HepG2 (cell line): ENCODE measurements at regions not wholly inside any gene's neighbourhood (a gene's known extent, or its start where the extent isn't known, plus 50 kb on each side); places are given as distances from the start of the nearest gene placed in this dataset.

Source experiments
- ATAC-seq: fragments of 200-7000 bp; cut with Tn5 transposase; 3 replicates; pipeline ENCODE4 v1.9.1; 2020; ENCODE audit warnings: mild to moderate bottlenecking, moderate library complexity
- BruUV-seq: library from RNA; stranded (reverse); fragments of 400-500 nt; replicated peaks from 2 replicates; lab custom pipeline; 2021; lab: Mats Ljungman, UMichigan
- CTCF ChIA-PET: fragments of 300-600 bp; formaldehyde crosslinking; extraction: SDS; loops from one replicate; lab custom pipeline; 2021; ENCODE audit warnings: low total read pairs, inconsistent platforms, low intra/inter-chr PET ratio; lab: Yijun Ruan, JAX
- POLR2A ChIA-PET: fragments of 350-600 bp; sonication (Branson Sonifier 250); formaldehyde crosslinking; loops from one replicate; lab custom pipeline; 2020; ENCODE audit warnings: antibody characterized with exemption, inconsistent platforms; lab: Yijun Ruan, JAX
- DNase-seq: peaks from one replicate; pipeline ENCODE4 v3.0.0-alpha.2; 2015; ENCODE audit warnings: low spot score
- FAIRE-seq: peaks from 3 replicates; lab custom pipeline; 2011; peaks lifted over from hg19 to GRCh38; lab: Jason Lieb, UNC
- H2AFZ ChIP-seq: one replicate; pipeline ENCODE4 v1.6.1; 2011; ENCODE audit warnings: low read length, inconsistent platforms
- H3K27ac ChIP-seq: fragments of 300-600 bp; 3 replicates; pipeline ENCODE4 v1.8.0; 2011; ENCODE audit warnings: mixed run types, mild to moderate bottlenecking, mixed read lengths, low read length, inconsistent platforms; ENCODE audit not compliant: insufficient read depth; ENCODE audit errors: extremely low read length
- H3K27me3 ChIP-seq, 2 experiments: fragments of 200-600 bp in 1 of 2; 2 replicates in 1 of 2; 3 replicates in 1 of 2; pipeline versions ENCODE4 v1.6.0 to v1.8.0; 2011; ENCODE audit warnings: low read length in 2 of 2, mild to moderate bottlenecking in 2 of 2, moderate library complexity in 2 of 2, inconsistent platforms in 1 of 2; ENCODE audit not compliant: insufficient read depth in 2 of 2, control insufficient read depth in 1 of 2
- H3K36me3 ChIP-seq, 2 experiments: fragments of 200-600 bp in 1 of 2; replicated peaks in 1 of 2; 2 replicates in 1 of 2; 3 replicates in 1 of 2; pipeline versions ENCODE4 v1.5.1 to v1.8.0; 2011; ENCODE audit warnings: low read length in 2 of 2, inconsistent platforms in 1 of 2; ENCODE audit not compliant: insufficient read depth in 2 of 2, control insufficient read depth in 1 of 2
- H3K4me1 ChIP-seq: 2 replicates; pipeline ENCODE4 v1.5.1; 2012; ENCODE audit warnings: low read length, inconsistent platforms; ENCODE audit not compliant: insufficient read depth
- H3K4me2 ChIP-seq: 2 replicates; pipeline ENCODE4 v1.6.0; 2011; ENCODE audit warnings: low read depth, low read length, inconsistent platforms
- H3K4me3 ChIP-seq, 3 experiments: fragments of 200-600 bp in 1 of 3; sonication (generic), shearing (Covaris generic) in 1 of 3; replicated peaks in 1 of 3; 2 replicates each; pipeline ENCODE4 v1.5.1; 2011 to 2016; ENCODE audit warnings: low read length in 3 of 3, inconsistent platforms in 2 of 3, low read depth in 2 of 3, mild to moderate bottlenecking in 2 of 3, control low read depth in 1 of 3, mixed read lengths in 1 of 3; ENCODE audit not compliant: insufficient read depth in 1 of 3
- H3K79me2 ChIP-seq: one replicate; pipeline ENCODE4 v1.6.1; 2011; ENCODE audit warnings: low read length, inconsistent platforms; ENCODE audit not compliant: insufficient read depth
- H3K9ac ChIP-seq: 2 replicates; pipeline ENCODE4 v1.6.0; 2011; ENCODE audit warnings: mild to moderate bottlenecking, low read depth, low read length, inconsistent platforms; ENCODE audit not compliant: insufficient read depth
- H3K9me3 ChIP-seq: 2 replicates; pipeline ENCODE4 v1.5.1; 2012; ENCODE audit warnings: mild to moderate bottlenecking, low read length
- H4K20me1 ChIP-seq: 2 replicates; pipeline ENCODE4 v1.6.0; 2011; ENCODE audit warnings: inconsistent platforms, mild to moderate bottlenecking, low read length, moderate library complexity; ENCODE audit not compliant: insufficient read depth
- ISX ChIP-seq: sonication (generic); formaldehyde crosslinking; conservative IDR thresholded peaks from 2 replicates; pipeline ENCODE4 v1.5.0; 2020; ENCODE audit warnings: missing genetic modification reagents
- KDM6A ChIP-seq: IDR thresholded peaks from 2 replicates; pipeline ENCODE4 v1.6.1; 2016; ENCODE audit warnings: low read depth
- MIER3 ChIP-seq: IDR thresholded peaks from 2 replicates; pipeline ENCODE4 v1.6.1; 2016; ENCODE audit warnings: missing compliant biosample characterization, borderline replicate concordance
- SNAPC5 ChIP-seq: sonication (generic); formaldehyde crosslinking; IDR thresholded peaks from 2 replicates; pipeline ENCODE4 v1.8.1; 2023; ENCODE audit warnings: mild to moderate bottlenecking, missing genetic modification reagents, borderline replicate concordance
- SNRNP70 ChIP-seq: fragments of 200-400 bp; formaldehyde crosslinking; IDR thresholded peaks from 2 replicates; pipeline ENCODE4 v1.6.1; 2017; ENCODE audit warnings: mild to moderate bottlenecking, low read depth, low read length, moderate library complexity
- THAP11 ChIP-seq: IDR thresholded peaks from 2 replicates; pipeline ENCODE4 v1.6.1; 2016; ENCODE audit warnings: missing biosample characterization, missing genetic modification reagents
- ZBTB8A ChIP-seq: sonication (generic); formaldehyde crosslinking; IDR thresholded peaks from 2 replicates; pipeline ENCODE4 v1.4.0; 2020; ENCODE audit warnings: mild to moderate bottlenecking, low read depth, missing genetic modification reagents, borderline replicate concordance
- ZFP41 ChIP-seq: sonication (generic); formaldehyde crosslinking; IDR thresholded peaks from 2 replicates; pipeline ENCODE4 v1.4.0; 2020; ENCODE audit warnings: mild to moderate bottlenecking, missing genetic modification reagents, borderline replicate concordance
- ZNF160 ChIP-seq: sonication (generic); formaldehyde crosslinking; IDR thresholded peaks from 2 replicates; pipeline ENCODE4 v1.8.0; 2022; ENCODE audit warnings: mild to moderate bottlenecking, inconsistent platforms, missing genetic modification reagents
- ZNF232 ChIP-seq: sonication (generic); formaldehyde crosslinking; IDR thresholded peaks from 2 replicates; pipeline ENCODE4 v1.4.0; 2020; ENCODE audit warnings: missing genetic modification reagents, borderline replicate concordance
- ZNF264 ChIP-seq: sonication (generic); formaldehyde crosslinking; IDR thresholded peaks from 2 replicates; pipeline ENCODE4 v1.4.0; 2020; ENCODE audit warnings: missing genetic modification reagents
- ZNF484 ChIP-seq: sonication (generic); formaldehyde crosslinking; IDR thresholded peaks from 2 replicates; pipeline ENCODE4 v1.5.1; 2020; ENCODE audit warnings: mild to moderate bottlenecking, low read depth, missing genetic modification reagents, borderline replicate concordance
- ZNF556 ChIP-seq: sonication (generic); formaldehyde crosslinking; IDR thresholded peaks from 2 replicates; pipeline ENCODE4 v1.4.0; 2020; ENCODE audit warnings: mild to moderate bottlenecking, missing genetic modification reagents, borderline replicate concordance
- ZNF598 ChIP-seq: sonication (generic); formaldehyde crosslinking; IDR thresholded peaks from 2 replicates; pipeline ENCODE4 v1.5.1; 2020; ENCODE audit warnings: mild to moderate bottlenecking, missing genetic modification reagents, borderline replicate concordance
- ZNF674 ChIP-seq: sonication (generic); formaldehyde crosslinking; IDR thresholded peaks from 2 replicates; pipeline ENCODE4 v1.5.0; 2020; ENCODE audit warnings: low read depth, mild to moderate bottlenecking, missing genetic modification reagents
- ZNF781 ChIP-seq: sonication (generic); formaldehyde crosslinking; IDR thresholded peaks from 2 replicates; pipeline ENCODE4 v1.5.1; 2020; ENCODE audit warnings: borderline replicate concordance, mild to moderate bottlenecking, missing genetic modification reagents; ENCODE audit errors: not compliant biosample characterization
- ZNF878 ChIP-seq: sonication (generic); formaldehyde crosslinking; IDR thresholded peaks from 2 replicates; pipeline ENCODE4 v1.8.1; 2023; ENCODE audit warnings: mild to moderate bottlenecking, missing genetic modification reagents, moderate library complexity
- ZSCAN9 ChIP-seq: IDR thresholded peaks from 2 replicates; pipeline ENCODE4 v1.6.1; 2016; ENCODE audit warnings: borderline replicate concordance
- WGBS: methylation state at CpG from one replicate; pipeline ENCODE4 v1.1.6; 2017; ENCODE audit warnings: low lambda C conversion rate; 5-methylcytosine and 5-hydroxymethylcytosine counted together
- in situ Hi-C: cut with HindIII; loops from 2 replicates; pipeline ENCODE4 v1.10.0; 2017; ENCODE audit warnings: low pct_unique_long_range_greater_than_20kb; ENCODE audit not compliant: extremely low pct_ligation_motif_present
- intact Hi-C: fragments of 100-400 bp; cut with micrococcal nuclease; formaldehyde crosslinking; loops from one replicate; pipeline ENCODE4 v1.10.0; 2022; ENCODE audit not compliant: unreplicated experiment

DNA sequence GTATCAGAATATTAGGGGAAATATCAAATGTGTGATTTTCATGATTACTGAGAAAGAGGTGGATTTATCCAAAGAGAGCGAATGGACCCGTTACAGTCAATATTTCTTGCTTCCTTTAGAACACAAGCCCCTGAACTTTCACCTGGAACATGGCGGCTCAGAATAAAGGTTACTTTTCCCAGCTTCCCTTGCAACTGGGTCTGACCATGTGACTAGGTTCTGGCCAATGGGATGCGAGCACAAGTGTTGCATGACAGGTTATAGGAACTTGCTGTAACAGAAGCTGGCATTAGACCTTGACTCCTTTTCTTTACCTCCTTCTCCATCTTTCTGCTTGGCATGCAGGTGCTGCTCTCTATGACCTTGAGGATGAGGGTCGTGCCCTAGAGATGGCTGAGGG, 556.1 kb downstream of the TYW1 start:
- no peak for ATAC-seq
- FAIRE-seq = no peak
- no TSS peak for BruUV-seq
- Histone ChIP-seq H2AFZ (no peak overlapping the region), H3K36me3 (no peaks in the 10 kb centered on the region), H3K9me3 (no peaks in the 10 kb centered on the region), H3K4me3 (no peak overlapping the region), H3K27ac (no peak overlapping the region), H3K4me2 (no peak overlapping the region), H3K79me2 (no peaks in the 10 kb centered on the region), H3K9ac (no peak overlapping the region), H3K4me1 (peaks cover 9% of the 10 kb centered on the region; the same call in 1 of the 2 replicates), H3K27me3 (no peaks in the 10 kb centered on the region), H4K20me1 (no peaks in the 10 kb centered on the region)
- in situ Hi-C loops (no loop called here), intact Hi-C loops (no loop called here)
- no peak for DNase-seq
- POLR2A ChIA-PET = no interaction called here
- CTCF ChIA-PET = no interaction called here
- WGBS = 49% methylated on average over 5 of the region's 5 CpGs
- TF ChIP-seq ISX (CRISPR knock-in tag) (no peak), ZNF781 (CRISPR knock-in tag) (no peak), SNRNP70 (no peak), ZFP41 (CRISPR knock-in tag) (no peak), ZNF598 (CRISPR knock-in tag) (no peak), ZBTB8A (no peak), ZNF878 (no peak), ZNF556 (CRISPR knock-in tag) (no peak), THAP11 (CRISPR knock-in tag) (no peak), ZNF232 (no peak), MIER3 (CRISPR knock-in tag) (no peak), ZNF674 (CRISPR knock-in tag) (no peak), ZNF264 (CRISPR knock-in tag) (no peak), SNAPC5 (CRISPR knock-in tag) (no peak), ZNF484 (no peak), ZNF160 (CRISPR knock-in tag) (no peak), KDM6A (CRISPR knock-in tag) (no peak), ZSCAN9 (CRISPR knock-in tag) (no peak)
